Pancreas (tissue), 10 donors: ENCODE measurements at regions not wholly inside any gene's neighbourhood (a gene's known extent, or its start where the extent isn't known, plus 50 kb on each side); places are given as distances from the start of the nearest gene placed in this dataset.

ENCODE experiments used
- ATAC-seq, 4 donors: fragments of 200-7000 bp; cut with Tn5 transposase; one replicate each; pipeline versions ENCODE4 v1.8.0 to v1.9.1; 2020; ENCODE audit warnings: mild to moderate bottlenecking in 4 of 4, moderate library complexity in 4 of 4
- DNase-seq, 6 donors: peaks; one replicate each; pipeline ENCODE4 v3.0.0-alpha.2; 2020
- FAIRE-seq: peaks from 2 replicates; lab custom pipeline; 2012; peaks lifted over from hg19 to GRCh38; lab: Jason Lieb, UNC
- H3K27ac ChIP-seq, 4 donors: fragments of 200-600 bp; sonication (generic); 1 replicate in 3 of 4; 2 replicates in 1 of 4; pipeline versions ENCODE4 v1.5.0 to v1.8.0; 2020
- H3K27me3 ChIP-seq, 4 donors: fragments of 200-600 bp; one replicate each; pipeline ENCODE4 v1.8.0; 2021
- H3K36me3 ChIP-seq, 3 donors: fragments of 200-600 bp; sonication (generic) in 1 of 3; one replicate each; pipeline versions ENCODE4 v1.5.0 to v1.8.0; 2020 to 2021
- H3K4me1 ChIP-seq, 3 donors: fragments of 200-600 bp; one replicate each; pipeline ENCODE4 v1.8.0; 2021
- H3K4me3 ChIP-seq, 4 donors: fragments of 200-600 bp; sonication (generic) in 2 of 4; one replicate each; pipeline versions ENCODE4 v1.5.0 to v1.8.0; 2020 to 2021
- H3K9me3 ChIP-seq, 4 donors: fragments of 200-600 bp; one replicate each; pipeline ENCODE4 v1.8.0; 2021
- CTCF ChIP-seq, 4 donors: fragments of 200-600 bp; sonication (generic) in 3 of 4; IDR thresholded peaks; one replicate each; pipeline versions ENCODE4 v1.5.0 to v1.8.0; 2021; ENCODE audit warnings: antibody characterized with exemption in 4 of 4
- WGBS, 2 donors: extraction: QIAGEN DNeasy Blood & Tissue Kit; methylation state at CpG; one replicate each; pipeline ENCODE4 v1.1.7; 2013; 5-methylcytosine and 5-hydroxymethylcytosine counted together
- intact Hi-C, 3 donors: fragments of 100-400 bp; cut with DNase I; formaldehyde crosslinking; loops; one replicate each; pipeline versions ENCODE4 v1.11.1 to v1.14.2; 2022
- donor health status: healthy with polysubstance abuse.
- donor health status: DM: no; HTN: no; CAD: no; lungs with moderate emphysema.
- donor health status: DM: no; HTN: no; CAD: no.
- donor health status: control.
- donor health status: control.
- donor health status: Bipolar disorder and iron deficiency.
- donor health status: DM: yes; HTN: yes; CAD: no.
- donor health status: DM: no; HTN: no; CAD: no.
- donor health status: DM: no; HTN: no; CAD: no.
- donor health status: DM: yes; HTN: yes; CAD: no.

- Histone ChIP-seq H3K9me3 (no peaks in the 10 kb centered on the region), H3K27me3 (no peaks in the 10 kb centered on the region), H3K4me1 (peaks cover 0 to 4% (median 0%) of the 10 kb centered on the region in 3 donors), H3K27ac (no peak overlapping the region), H3K36me3 (no peaks in the 10 kb centered on the region), H3K4me3 (no peak overlapping the region)
- DNase-seq (no peak), FAIRE-seq (no peak), ATAC-seq (no peak)
- no peak for TF ChIP-seq CTCF (IDR thresholded peaks at IDR 0.05)
- intact Hi-C loops, result no loop called here
- 50 to 71% methylated on average over 2 of the region's 2 CpGs for WGBS, 2 donors
These were observed 123.4 kb upstream of the DSEL start for GRCh38 chr18:67639872-67640271.

- FAIRE-seq (no peak), DNase-seq (peak in 1 of 6 donors; percentile 37), ATAC-seq (no peak)
- no peaks in the 10 kb centered on the region for H3K27me3 ChIP-seq
- peaks cover 0 to 4% (median 0%) of the 10 kb centered on the region in 3 donors for H3K4me1 ChIP-seq
- WGBS, 2 donors, result 77 to 88% methylated on average over 32 of the region's 32 CpGs
- H3K27ac ChIP-seq, result no peak overlapping the region
- no peak overlapping the region for H3K4me3 ChIP-seq
- intact Hi-C loops, result no loop called here
- H3K36me3 ChIP-seq, result no peaks in the 10 kb centered on the region
- no peak for TF ChIP-seq CTCF (IDR thresholded peaks at IDR 0.05)
- H3K9me3 ChIP-seq, result no peaks in the 10 kb centered on the region
These were observed 120.3 kb upstream of the DSEL start for GRCh38 chr18:67636597-67637385.

GRCh38 chr18:67634631-67635338, 118.3 kb upstream of the DSEL start:
- FAIRE-seq, result no peak
- H3K27ac ChIP-seq, result no peak overlapping the region
- H3K27me3 ChIP-seq, result no peaks in the 10 kb centered on the region
- no peak for DNase-seq
- WGBS, 2 donors, result 28 to 37% methylated on average over 4 of the region's 4 CpGs
- no peak overlapping the region for H3K4me3 ChIP-seq
- peaks cover 0 to 4% (median 0%) of the 10 kb centered on the region in 3 donors for H3K4me1 ChIP-seq
- H3K9me3 ChIP-seq, result no peaks in the 10 kb centered on the region
- intact Hi-C loops, result no loop called here
- no peak for TF ChIP-seq CTCF (IDR thresholded peaks at IDR 0.05)
- H3K36me3 ChIP-seq, result no peaks in the 10 kb centered on the region
- ATAC-seq, result no peak

GRCh38 chr18:67633939-67634338, 117.4 kb upstream of the DSEL start:
- no peak for DNase-seq
- TF ChIP-seq CTCF (IDR thresholded peaks at IDR 0.05), result no peak
- Histone ChIP-seq H3K27ac (no peak overlapping the region), H3K27me3 (no peaks in the 10 kb centered on the region), H3K4me3 (no peak overlapping the region), H3K9me3 (no peaks in the 10 kb centered on the region), H3K36me3 (no peaks in the 10 kb centered on the region), H3K4me1 (peaks cover 0 to 4% (median 0%) of the 10 kb centered on the region in 3 donors)
- no peak for ATAC-seq
- FAIRE-seq, result no peak
- WGBS, 2 donors, result 79 to 84% methylated on average over 6 of the region's 6 CpGs
- intact Hi-C loops, result no loop called here

GRCh38 chr18:67621906-67622305, 105.4 kb upstream of the DSEL start:
- Histone ChIP-seq H3K4me3 (no peak overlapping the region), H3K27me3 (no peaks in the 10 kb centered on the region), H3K9me3 (no peaks in the 10 kb centered on the region), H3K4me1 (peaks cover 0 to 7% (median 0%) of the 10 kb centered on the region in 3 donors), H3K36me3 (no peaks in the 10 kb centered on the region), H3K27ac (no peak overlapping the region)
- no peak for DNase-seq
- ATAC-seq, result no peak
- FAIRE-seq, result no peak
- intact Hi-C loops, result no loop called here
- WGBS, 2 donors, result 77 to 85% methylated on average over 1 of the region's 1 CpG
- TF ChIP-seq CTCF (IDR thresholded peaks at IDR 0.05), result no peak
